ENCODE measurements at regions not wholly inside any gene's neighbourhood (a gene's known extent, or its start where the extent isn't known, plus 50 kb on each side); places are given as distances from the start of the nearest gene placed in this dataset.
A peak's percentile ranks its signal among the peaks of the same experiment; 100 is the strongest.

GRCh38 chr2:64354857-64355680 lies 98.9 kb upstream of the LGALSL start:
- DNase-seq (ENCODE audit: low read depth): no peak
- no peak overlapping the region for H3K4me3 ChIP-seq (ENCODE audit: low read depth, low read length)
- no peak for TF ChIP-seq CTCF (IDR thresholded peaks at IDR 0.05; ENCODE audit: low read depth, low read length, missing control alignments)

GRCh38 chr2:64356906-64357305 lies 97.1 kb upstream of the LGALSL start:
- TF ChIP-seq CTCF (IDR thresholded peaks at IDR 0.05; ENCODE audit: low read depth, low read length, missing control alignments): no peak
- DNase-seq (ENCODE audit: low read depth): no peak
- no peak overlapping the region for H3K4me3 ChIP-seq (ENCODE audit: low read depth, low read length)

- TF ChIP-seq CTCF (IDR thresholded peaks at IDR 0.05; ENCODE audit: low read depth, low read length, missing control alignments): no peak
- no peak for DNase-seq (ENCODE audit: low read depth)
- no peak overlapping the region for H3K4me3 ChIP-seq (ENCODE audit: low read depth, low read length)
Observed at GRCh38 chr2:64359171-64359891, 94.6 kb upstream of the LGALSL start.

- no peak overlapping the region for H3K4me3 ChIP-seq (ENCODE audit: low read depth, low read length)
- DNase-seq (ENCODE audit: low read depth): peak; percentile 22
- peak; percentile 4 for TF ChIP-seq CTCF (IDR thresholded peaks at IDR 0.05; ENCODE audit: low read depth, low read length, missing control alignments)
Observed at GRCh38 chr2:64359892-64360657, 93.9 kb upstream of the LGALSL start.

GRCh38 chr2:64361151-64361938 lies 92.6 kb upstream of the LGALSL start:
- no peak for TF ChIP-seq CTCF (IDR thresholded peaks at IDR 0.05; ENCODE audit: low read depth, low read length, missing control alignments)
- DNase-seq (ENCODE audit: low read depth): no peak
- no peak overlapping the region for H3K4me3 ChIP-seq (ENCODE audit: low read depth, low read length)

GRCh38 chr2:64362562-64363026 lies 91.4 kb upstream of the LGALSL start:
- no peak for DNase-seq (ENCODE audit: low read depth)
- no peak overlapping the region for H3K4me3 ChIP-seq (ENCODE audit: low read depth, low read length)
- no peak for TF ChIP-seq CTCF (IDR thresholded peaks at IDR 0.05; ENCODE audit: low read depth, low read length, missing control alignments)

All from GM12864 (cell line).